ENCODE measurements at regions not wholly inside any gene's neighbourhood (a gene's known extent, or its start where the extent isn't known, plus 50 kb on each side); places are given as distances from the start of the nearest gene placed in this dataset.

DNA sequence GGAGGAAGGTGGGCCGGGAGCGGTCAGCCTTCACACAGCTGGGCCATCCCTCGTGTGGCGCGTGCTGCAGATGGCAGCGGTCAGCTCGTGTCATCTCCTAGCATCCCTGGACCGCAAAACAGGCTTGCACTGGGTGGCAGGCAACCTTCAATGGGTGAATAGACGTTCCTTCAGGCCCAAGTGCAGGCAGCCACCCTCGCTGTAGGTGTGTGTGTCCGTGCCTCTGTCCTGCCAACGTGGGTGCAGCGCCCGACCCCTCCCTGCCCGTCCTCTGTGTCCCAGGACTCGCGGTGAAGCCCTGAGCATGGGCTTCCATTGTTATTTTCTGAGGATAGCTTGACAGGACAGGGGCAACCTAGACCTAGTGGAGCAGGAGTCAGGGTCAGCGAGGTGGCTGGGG is 79.8 kb upstream of the STOX2 start:
- TF ChIP-seq CTCF (IDR thresholded peaks at IDR 0.05; ENCODE audit: insufficient read depth, low read depth, low read length, missing control alignments) = no peak
- no peak overlapping the region for H3K4me3 ChIP-seq (ENCODE audit: low read length)
- no peak for DNase-seq (ENCODE audit: low read depth)

GRCh38 chr4:183826461-183826860 is 78.6 kb upstream of the STOX2 start:
- DNase-seq (ENCODE audit: low read depth) = no peak
- TF ChIP-seq CTCF (IDR thresholded peaks at IDR 0.05; ENCODE audit: insufficient read depth, low read depth, low read length, missing control alignments) = no peak
- no peak overlapping the region for H3K4me3 ChIP-seq (ENCODE audit: low read length)

DNA sequence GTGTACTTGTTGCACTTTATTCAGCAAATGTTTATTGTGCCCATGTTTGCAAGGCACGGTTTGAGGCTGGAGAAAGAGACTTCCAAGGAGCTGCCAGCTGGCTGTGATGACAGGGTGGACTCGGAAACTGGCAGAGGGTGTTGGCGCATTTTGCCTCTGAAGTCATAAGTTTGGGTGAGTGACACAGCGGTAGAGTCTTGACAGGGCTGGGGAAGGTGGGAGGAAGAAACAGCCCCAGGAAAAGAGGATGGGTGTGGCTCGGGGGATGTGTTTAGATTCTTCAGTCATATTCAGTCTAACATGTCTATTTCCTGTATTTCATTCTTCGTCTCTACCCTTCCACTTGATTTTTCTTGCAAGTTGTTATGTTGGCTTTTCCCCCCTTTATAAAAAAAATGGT is 77.0 kb upstream of the STOX2 start:
- peak; percentile 79 for DNase-seq (ENCODE audit: low read depth)
- H3K4me3 ChIP-seq (ENCODE audit: low read length) = no peak overlapping the region
- TF ChIP-seq CTCF (IDR thresholded peaks at IDR 0.05; ENCODE audit: insufficient read depth, low read depth, low read length, missing control alignments) = no peak

DNA sequence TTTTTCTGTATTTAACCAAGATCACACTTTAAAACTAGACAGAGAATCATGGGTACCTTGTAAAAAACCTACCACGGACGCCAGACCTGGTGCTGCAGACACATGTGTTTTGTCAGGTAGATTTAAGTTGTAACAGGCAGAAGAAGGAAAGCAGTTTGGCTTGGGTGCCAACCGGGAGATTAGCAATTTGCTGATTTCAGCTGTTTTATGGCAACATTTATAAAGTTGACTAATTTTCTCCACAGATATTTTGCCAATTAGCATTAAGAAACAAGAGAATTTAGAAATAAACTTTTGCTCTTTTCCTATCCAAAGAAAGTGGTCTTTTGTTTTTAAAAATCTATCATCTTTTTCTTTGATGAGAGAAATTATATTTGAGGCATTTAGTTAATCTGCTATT is 76.3 kb upstream of the STOX2 start:
- no peak overlapping the region for H3K4me3 ChIP-seq (ENCODE audit: low read length)
- no peak for TF ChIP-seq CTCF (IDR thresholded peaks at IDR 0.05; ENCODE audit: insufficient read depth, low read depth, low read length, missing control alignments)
- DNase-seq (ENCODE audit: low read depth) = no peak

DNA sequence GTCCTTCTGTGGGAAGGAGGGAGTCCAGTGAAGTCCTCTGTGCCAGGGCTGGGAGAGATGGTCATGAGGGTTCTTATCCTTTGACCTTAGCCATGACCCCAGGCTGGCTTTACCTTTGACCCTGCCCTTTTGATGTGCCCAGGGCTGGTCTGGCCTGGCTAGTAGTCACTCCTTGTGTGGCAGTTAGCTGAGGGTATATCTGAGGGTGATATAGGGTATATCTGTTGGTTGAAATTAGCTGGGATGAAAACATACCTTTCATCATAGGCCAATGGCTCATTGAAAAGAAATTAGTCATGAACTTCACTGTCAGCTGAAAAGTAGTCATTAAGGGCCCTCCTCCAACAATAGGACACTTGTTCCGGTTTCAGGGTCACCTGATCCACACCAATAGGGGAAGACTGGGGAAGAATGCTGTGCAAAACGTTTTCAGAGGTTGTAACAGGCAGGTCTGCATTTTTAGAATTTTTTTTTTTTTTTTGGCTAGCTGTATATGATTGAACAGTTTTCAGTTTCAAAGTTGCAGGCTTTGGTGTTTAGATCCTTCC is 74.6 kb upstream of the STOX2 start:
- peak; percentile 64 for DNase-seq (ENCODE audit: low read depth)
- no peak for TF ChIP-seq CTCF (IDR thresholded peaks at IDR 0.05; ENCODE audit: insufficient read depth, low read depth, low read length, missing control alignments)
- no peak overlapping the region for H3K4me3 ChIP-seq (ENCODE audit: low read length)

- no peak overlapping the region for H3K4me3 ChIP-seq (ENCODE audit: low read length)
- no peak for DNase-seq (ENCODE audit: low read depth)
- no peak for TF ChIP-seq CTCF (IDR thresholded peaks at IDR 0.05; ENCODE audit: insufficient read depth, low read depth, low read length, missing control alignments)
Measured at GRCh38 chr4:183831026-183831446, 74.1 kb upstream of the STOX2 start.

- TF ChIP-seq CTCF (IDR thresholded peaks at IDR 0.05; ENCODE audit: insufficient read depth, low read depth, low read length, missing control alignments) = no peak
- no peak overlapping the region for H3K4me3 ChIP-seq (ENCODE audit: low read length)
- no peak for DNase-seq (ENCODE audit: low read depth)
Measured at GRCh38 chr4:183831683-183832082, 73.4 kb upstream of the STOX2 start.

Data from epithelial cell of esophagus (primary cell).